ENCODE measurements at regions not wholly inside any gene's neighbourhood (a gene's known extent, or its start where the extent isn't known, plus 50 kb on each side); places are given as distances from the start of the nearest gene placed in this dataset.

DNA sequence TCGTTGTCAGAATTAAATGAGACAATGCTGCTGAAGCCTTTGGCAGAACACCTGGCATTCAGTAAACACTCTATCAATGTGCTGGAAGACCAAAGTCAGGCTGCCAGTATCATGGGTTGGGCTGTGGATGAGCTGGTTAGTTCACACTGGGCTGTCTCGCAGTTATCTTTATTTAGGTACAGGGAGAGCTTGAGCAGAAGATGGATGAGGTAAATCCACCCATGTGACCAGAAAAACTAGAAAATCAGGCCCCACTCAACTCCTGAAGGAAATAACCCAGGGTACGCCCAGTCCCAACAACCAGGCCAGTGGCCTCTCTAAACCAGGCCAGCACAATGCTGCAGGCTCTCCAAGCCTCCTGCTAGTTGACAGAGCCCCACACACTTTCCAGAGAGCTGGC is 330.3 kb downstream of the TNS1 start:
- Histone ChIP-seq H3K36me3 (ENCODE audit: low read depth, missing control alignments) (no peaks in the 10 kb centered on the region), H3K27me3 (no peaks in the 10 kb centered on the region), H3K4me3 (no peak overlapping the region), H3K27ac (peak overlapping the region in 1 of 2 donors; percentile 77), H3K4me1 (peaks cover 2% of the 10 kb centered on the region), H3K9me3 (no peaks in the 10 kb centered on the region)
- DNase-seq = no peak
- TF ChIP-seq POLR2A (IDR thresholded peaks at IDR 0.05) = no peak
- intact Hi-C loops (cut with DNase I; ENCODE audit: low total_unique reads) = no loop called here
- 63 to 78% methylated on average over 3 of the region's 3 CpGs for WGBS, 2 donors

DNA sequence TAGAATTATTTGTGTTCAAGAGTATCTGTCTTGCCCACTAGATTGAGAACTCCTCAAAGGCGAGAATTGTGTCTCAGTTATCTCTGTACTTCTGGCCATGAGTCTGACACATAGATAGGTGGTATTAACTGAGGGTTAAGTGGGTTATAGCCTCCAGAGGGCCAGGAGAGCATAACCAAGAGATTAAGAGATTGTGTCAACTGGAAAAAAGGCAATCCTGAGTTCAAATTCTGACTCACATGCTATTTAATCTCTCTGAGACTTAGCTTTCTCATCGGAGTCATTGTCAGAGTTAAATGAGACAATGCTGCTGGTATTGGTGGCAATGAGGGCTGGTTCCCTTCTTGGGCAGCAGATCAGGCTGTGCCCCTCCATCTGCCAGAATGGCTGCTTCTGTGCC is 330.9 kb downstream of the TNS1 start:
- Histone ChIP-seq H3K36me3 (ENCODE audit: low read depth, missing control alignments) (no peaks in the 10 kb centered on the region), H3K27ac (peak overlapping the region in 1 of 2 donors; percentile 77), H3K4me1 (peaks cover 2% of the 10 kb centered on the region), H3K4me3 (no peak overlapping the region), H3K27me3 (no peaks in the 10 kb centered on the region), H3K9me3 (no peaks in the 10 kb centered on the region)
- WGBS, 2 donors = 46 to 60% methylated on average over 2 of the region's 2 CpGs
- DNase-seq = no peak
- intact Hi-C loops (cut with DNase I; ENCODE audit: low total_unique reads) = no loop called here
- no peak for TF ChIP-seq POLR2A (IDR thresholded peaks at IDR 0.05)
- TF ChIP-seq, protein P1, sequence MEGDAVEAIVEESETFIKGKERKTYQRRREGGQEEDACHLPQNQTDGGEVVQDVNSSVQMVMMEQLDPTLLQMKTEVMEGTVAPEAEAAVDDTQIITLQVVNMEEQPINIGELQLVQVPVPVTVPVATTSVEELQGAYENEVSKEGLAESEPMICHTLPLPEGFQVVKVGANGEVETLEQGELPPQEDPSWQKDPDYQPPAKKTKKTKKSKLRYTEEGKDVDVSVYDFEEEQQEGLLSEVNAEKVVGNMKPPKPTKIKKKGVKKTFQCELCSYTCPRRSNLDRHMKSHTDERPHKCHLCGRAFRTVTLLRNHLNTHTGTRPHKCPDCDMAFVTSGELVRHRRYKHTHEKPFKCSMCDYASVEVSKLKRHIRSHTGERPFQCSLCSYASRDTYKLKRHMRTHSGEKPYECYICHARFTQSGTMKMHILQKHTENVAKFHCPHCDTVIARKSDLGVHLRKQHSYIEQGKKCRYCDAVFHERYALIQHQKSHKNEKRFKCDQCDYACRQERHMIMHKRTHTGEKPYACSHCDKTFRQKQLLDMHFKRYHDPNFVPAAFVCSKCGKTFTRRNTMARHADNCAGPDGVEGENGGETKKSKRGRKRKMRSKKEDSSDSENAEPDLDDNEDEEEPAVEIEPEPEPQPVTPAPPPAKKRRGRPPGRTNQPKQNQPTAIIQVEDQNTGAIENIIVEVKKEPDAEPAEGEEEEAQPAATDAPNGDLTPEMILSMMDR (IDR thresholded peaks at IDR 0.05) = no peak

DNA sequence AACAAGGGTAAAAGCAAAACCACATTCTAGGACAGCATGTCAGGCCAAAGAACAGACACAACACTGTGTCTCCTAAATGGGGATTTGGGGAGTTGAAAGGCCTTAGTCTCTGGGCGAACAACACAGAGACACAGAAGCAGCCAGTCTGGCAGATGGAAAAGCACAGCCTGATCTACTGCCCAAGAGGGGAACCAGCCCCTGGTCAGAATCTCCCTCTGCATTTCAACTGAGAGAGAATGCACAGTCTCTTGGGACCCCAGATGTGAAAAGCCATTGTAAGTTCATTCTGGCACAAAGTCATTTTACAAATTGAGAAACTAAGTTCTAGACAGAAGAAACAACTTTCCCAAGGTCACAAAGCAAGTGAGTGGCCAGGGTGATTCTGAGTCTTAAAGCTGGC is 331.7 kb downstream of the TNS1 start:
- intact Hi-C loops (cut with DNase I; ENCODE audit: low total_unique reads) = no loop called here
- Histone ChIP-seq H3K4me1 (peaks cover 2% of the 10 kb centered on the region), H3K4me3 (no peak overlapping the region), H3K27ac (peak overlapping the region in 1 of 2 donors; percentile 77), H3K27me3 (no peaks in the 10 kb centered on the region), H3K36me3 (ENCODE audit: low read depth, missing control alignments) (no peaks in the 10 kb centered on the region), H3K9me3 (no peaks in the 10 kb centered on the region)
- WGBS, 2 donors = 42 to 63% methylated on average over 1 of the region's 1 CpG
- no peak for TF ChIP-seq POLR2A (IDR thresholded peaks at IDR 0.05)
- TF ChIP-seq, protein P1 (IDR thresholded peaks at IDR 0.05) = no peak
- DNase-seq = no peak

DNA sequence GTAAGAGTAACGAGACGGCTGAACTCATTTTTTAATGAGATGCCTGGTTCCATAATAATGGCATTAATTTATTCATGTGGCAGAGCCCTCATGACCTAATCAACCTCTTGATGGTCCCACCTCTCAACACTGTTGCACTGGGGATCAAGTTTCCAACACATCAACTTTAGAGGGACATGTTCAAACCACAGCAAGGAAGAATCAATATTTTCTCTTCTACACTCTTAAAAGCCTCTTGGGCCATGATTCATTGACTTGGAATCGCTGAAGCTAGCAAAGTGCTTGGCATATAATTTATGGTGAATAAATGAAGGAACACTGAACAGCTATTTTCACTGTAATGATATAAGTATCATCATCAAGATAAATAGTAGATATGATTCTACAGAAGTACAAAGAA is 333.0 kb downstream of the TNS1 start:
- no peak for DNase-seq
- intact Hi-C loops (cut with DNase I; ENCODE audit: low total_unique reads) = no loop called here
- 89 to 94% methylated on average over 3 of the region's 3 CpGs for WGBS, 2 donors
- no peak overlapping the region for H3K4me3 ChIP-seq
- H3K9me3 ChIP-seq = no peaks in the 10 kb centered on the region
- no peaks in the 10 kb centered on the region for H3K27me3 ChIP-seq
- TF ChIP-seq POLR2A (IDR thresholded peaks at IDR 0.05) = no peak
- TF ChIP-seq, protein P1 (IDR thresholded peaks at IDR 0.05) = no peak
- H3K4me1 ChIP-seq = peaks cover 2% of the 10 kb centered on the region
- H3K36me3 ChIP-seq (ENCODE audit: low read depth, missing control alignments) = no peaks in the 10 kb centered on the region
- H3K27ac ChIP-seq = peak overlapping the region in 1 of 2 donors; percentile 77

DNA sequence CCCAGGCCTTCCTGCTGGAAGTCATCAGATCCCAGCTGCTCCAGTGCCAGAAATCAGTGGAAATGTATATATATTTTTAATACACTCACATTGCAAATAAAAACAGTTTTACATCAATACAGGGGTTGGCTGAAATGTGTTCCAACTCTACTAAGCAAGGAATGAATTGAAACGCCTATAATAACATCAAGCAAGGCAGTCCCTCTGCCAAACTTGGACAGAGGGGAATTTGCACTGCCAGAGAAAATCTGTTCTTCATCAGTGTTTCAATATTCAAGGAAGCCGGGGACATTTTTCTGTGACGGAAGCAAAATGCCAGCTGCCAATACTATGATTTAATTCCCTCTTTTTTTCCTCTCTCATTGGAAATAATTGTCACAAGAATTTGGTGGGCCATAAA is 335.3 kb downstream of the TNS1 start:
- H3K4me1 ChIP-seq = peaks cover 2% of the 10 kb centered on the region
- no peak overlapping the region for H3K4me3 ChIP-seq
- H3K9me3 ChIP-seq = no peaks in the 10 kb centered on the region
- intact Hi-C loops (cut with DNase I; ENCODE audit: low total_unique reads) = no loop called here
- peak overlapping the region in 1 of 2 donors; percentile 68 for H3K27ac ChIP-seq
- no peak for TF ChIP-seq POLR2A (IDR thresholded peaks at IDR 0.05)
- TF ChIP-seq, protein P1 (IDR thresholded peaks at IDR 0.05) = no peak
- WGBS, 2 donors = 54 to 62% methylated on average over 3 of the region's 3 CpGs
- no peaks in the 10 kb centered on the region for H3K27me3 ChIP-seq
- peak; percentile 41 for DNase-seq
- H3K36me3 ChIP-seq (ENCODE audit: low read depth, missing control alignments) = no peaks in the 10 kb centered on the region

Measured in testis (tissue), 2 donors.